Activated T-helper 1 cell treated with anti-CD3 and anti-CD28 coated beads, Interleukin-12 subunit alpha, Interleukin-12 subunit beta, Interleukin-2, Interleukin-4 antibody, amounts not matched to agents 30 ng/mL and 10 ng/mL and 1 ng/mL, durations not matched to agents 14 hours and 24 hours and 36 hours (primary cell): ENCODE measurements at regions not wholly inside any gene's neighbourhood (a gene's known extent, or its start where the extent isn't known, plus 50 kb on each side); places are given as distances from the start of the nearest gene placed in this dataset.

Source experiments
- DNase-seq: peaks from one replicate; pipeline ENCODE4 v3.0.0; 2021; ENCODE audit warnings: low spot score
- H3K27ac Mint-ChIP-seq: one replicate; pipeline ENCODE4 v1.8.0; 2021; ENCODE audit warnings: mild to moderate bottlenecking, mixed read lengths
- H3K27me3 Mint-ChIP-seq: one replicate; pipeline ENCODE4 v1.8.0; 2022; ENCODE audit warnings: mild to moderate bottlenecking, moderate library complexity, mixed read lengths; ENCODE audit not compliant: insufficient read depth
- H3K36me3 Mint-ChIP-seq: one replicate; pipeline ENCODE4 v1.8.0; 2021; ENCODE audit warnings: low read depth, mixed read lengths
- H3K4me1 Mint-ChIP-seq: one replicate; pipeline ENCODE4 v1.8.0; 2021; ENCODE audit warnings: low read depth, mixed read lengths
- H3K4me3 Mint-ChIP-seq: one replicate; pipeline ENCODE4 v1.8.0; 2021; ENCODE audit warnings: mild to moderate bottlenecking, moderate library complexity, mixed read lengths
- H3K9me3 Mint-ChIP-seq: one replicate; pipeline ENCODE4 v1.8.0; 2021; ENCODE audit warnings: mixed read lengths
- intact Hi-C: fragments of 100-400 bp; cut with micrococcal nuclease; formaldehyde crosslinking; loops from one replicate; pipeline ENCODE4 v1.15.1; 2024

DNA sequence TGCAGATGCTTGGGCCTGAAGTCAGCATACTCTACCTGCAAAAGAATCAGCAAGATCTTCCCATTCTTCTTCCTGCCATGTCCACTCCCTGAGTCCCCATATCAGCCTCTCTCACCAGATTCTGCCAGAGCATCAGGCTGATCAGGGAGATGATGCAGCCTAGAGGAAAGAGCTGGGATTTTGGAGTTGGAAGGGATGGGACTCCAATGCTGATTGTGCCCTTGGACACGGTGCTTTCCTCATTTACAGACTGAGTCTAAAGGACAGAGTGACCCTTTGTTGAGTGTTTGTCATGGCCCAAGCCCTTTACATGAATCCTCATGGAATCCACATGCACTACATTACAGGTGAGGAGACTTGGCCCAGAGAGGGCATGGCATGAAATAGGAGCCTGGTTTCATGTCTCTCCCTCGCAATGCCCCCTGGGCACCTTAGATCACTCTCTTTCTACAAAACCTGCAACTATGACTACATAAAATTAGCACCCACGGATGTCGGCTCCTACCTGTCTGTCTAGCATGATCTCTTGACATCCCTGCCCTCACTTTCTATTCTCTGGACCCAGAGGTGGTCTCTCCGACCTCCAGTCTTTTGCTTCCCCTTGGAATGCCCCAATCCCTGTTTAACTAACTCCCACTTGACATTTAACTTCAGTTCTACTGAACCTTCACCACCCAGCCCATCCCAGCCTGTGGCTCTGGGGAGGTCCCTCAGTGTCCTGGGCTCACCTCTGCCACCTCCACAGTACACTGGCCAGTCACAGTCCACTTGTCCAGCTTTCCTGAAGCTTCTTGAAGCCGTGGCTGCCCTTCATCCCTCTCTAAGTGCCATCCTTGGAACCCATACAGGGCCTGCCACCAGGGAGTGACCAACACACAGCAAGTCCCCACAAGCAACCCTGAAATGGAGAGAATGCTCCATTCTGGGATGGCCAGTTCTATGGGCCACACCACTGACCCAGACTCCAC lies 173.5 kb downstream of the ABHD5 start:
- no peak overlapping the region for H3K4me3 Mint-ChIP-seq
- H3K27ac Mint-ChIP-seq = no peak overlapping the region
- no peaks in the 10 kb centered on the region for H3K36me3 Mint-ChIP-seq
- no peak for DNase-seq
- H3K27me3 Mint-ChIP-seq = peaks cover 8% of the 10 kb centered on the region
- intact Hi-C loops = no loop called here
- no peaks in the 10 kb centered on the region for H3K9me3 Mint-ChIP-seq
- H3K4me1 Mint-ChIP-seq = no peaks in the 10 kb centered on the region

DNA sequence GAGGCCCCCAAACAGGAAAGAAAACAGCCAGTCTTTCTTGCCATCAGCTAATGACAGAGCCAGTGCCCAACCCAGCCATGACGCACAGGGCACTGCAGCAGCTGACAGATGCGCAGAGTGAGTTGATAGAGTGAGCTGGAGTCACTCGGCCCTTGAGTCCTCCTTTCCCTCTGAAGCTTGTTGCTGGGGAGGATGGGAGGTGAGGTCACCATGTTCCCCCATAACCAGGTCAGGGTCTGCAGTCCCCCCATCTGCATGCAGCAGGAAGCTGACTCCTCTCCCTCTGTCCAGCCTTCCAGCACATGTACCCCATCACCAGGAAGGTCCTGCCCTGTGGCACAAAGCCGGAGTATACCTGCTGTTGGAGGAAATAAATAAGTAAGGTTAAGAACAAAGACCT lies 174.6 kb downstream of the ABHD5 start:
- Mint-ChIP-seq H3K4me3 (no peak overlapping the region), H3K9me3 (no peaks in the 10 kb centered on the region), H3K4me1 (no peaks in the 10 kb centered on the region), H3K27ac (no peak overlapping the region), H3K27me3 (peaks cover 5% of the 10 kb centered on the region), H3K36me3 (no peaks in the 10 kb centered on the region)
- no peak for DNase-seq
- intact Hi-C loops = no loop called here

DNA sequence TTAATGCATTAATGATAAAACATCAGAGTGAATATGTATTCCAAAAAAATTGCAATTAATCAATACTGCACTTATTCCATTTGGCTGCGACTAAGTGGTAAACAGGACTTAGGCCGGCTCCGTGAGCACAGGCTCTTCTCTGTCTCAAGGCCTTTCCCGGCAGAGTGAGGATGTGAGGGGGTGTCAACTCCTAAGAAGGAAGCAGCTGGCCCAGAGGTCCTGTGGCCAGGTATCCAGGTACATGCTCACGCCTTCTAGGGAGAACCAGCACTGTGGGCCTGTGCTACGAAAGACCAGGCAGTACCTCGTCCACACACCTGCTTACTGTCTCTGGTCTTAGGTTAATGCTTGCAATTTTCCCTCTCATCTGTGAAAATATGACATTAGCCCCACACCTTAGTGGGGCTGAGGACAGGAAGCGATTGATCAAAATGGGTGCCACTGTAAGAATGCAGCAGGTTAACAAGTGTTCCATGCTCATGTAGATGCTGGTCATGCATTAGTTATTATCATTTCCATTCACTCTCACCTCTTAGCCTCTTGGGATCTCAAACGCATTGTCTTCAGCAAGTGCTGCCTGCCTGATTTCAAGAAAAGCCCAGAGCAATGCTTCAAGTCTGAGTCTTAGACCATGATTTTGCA lies 175.3 kb downstream of the ABHD5 start:
- intact Hi-C loops = no loop called here
- Mint-ChIP-seq H3K9me3 (no peaks in the 10 kb centered on the region), H3K4me1 (no peaks in the 10 kb centered on the region), H3K27me3 (peaks cover 3% of the 10 kb centered on the region), H3K4me3 (no peak overlapping the region), H3K36me3 (no peaks in the 10 kb centered on the region), H3K27ac (no peak overlapping the region)
- DNase-seq = no peak

DNA sequence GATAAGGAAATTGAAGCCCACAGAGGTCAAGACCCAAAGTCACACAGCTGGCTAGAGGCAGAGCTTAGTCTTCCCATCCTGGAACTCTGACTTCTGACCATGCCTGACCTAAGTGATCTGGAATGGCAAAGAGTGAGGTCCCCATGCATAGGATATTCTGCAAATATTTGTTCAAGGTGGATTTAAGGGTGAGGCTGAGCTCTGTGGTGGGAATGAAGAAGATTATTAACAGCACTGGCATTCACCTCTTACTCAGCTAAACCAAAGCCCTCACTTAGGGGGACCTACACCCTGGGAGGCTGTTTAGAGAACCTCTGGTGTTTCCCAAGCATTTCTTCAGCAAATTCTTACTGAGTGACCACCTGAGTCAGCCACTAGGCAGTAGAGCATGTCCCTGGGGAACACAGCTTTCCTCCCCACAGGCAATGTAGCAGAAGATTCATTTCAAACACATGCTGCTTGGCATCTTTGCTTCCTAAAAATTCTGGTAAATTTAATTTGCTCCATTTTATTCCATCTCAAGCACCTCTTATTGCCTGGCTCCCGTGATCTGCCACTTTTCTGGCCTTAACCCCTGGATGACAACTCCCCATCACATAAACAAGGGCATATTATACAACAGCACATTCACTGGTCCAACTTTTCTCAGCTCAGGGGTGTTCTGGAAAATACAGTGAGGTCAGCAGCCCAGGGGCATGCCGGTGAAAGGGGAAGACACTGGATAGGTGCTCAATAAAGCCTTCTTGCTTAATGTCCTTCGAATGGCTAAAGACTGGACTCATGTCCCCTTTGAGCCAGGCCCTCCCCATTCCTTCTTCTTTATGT lies 176.0 kb downstream of the ABHD5 start:
- intact Hi-C loops = no loop called here
- H3K9me3 Mint-ChIP-seq = no peaks in the 10 kb centered on the region
- peaks cover 3% of the 10 kb centered on the region for H3K27me3 Mint-ChIP-seq
- H3K4me1 Mint-ChIP-seq = no peaks in the 10 kb centered on the region
- no peaks in the 10 kb centered on the region for H3K36me3 Mint-ChIP-seq
- no peak for DNase-seq
- H3K27ac Mint-ChIP-seq = no peak overlapping the region
- H3K4me3 Mint-ChIP-seq = no peak overlapping the region

DNA sequence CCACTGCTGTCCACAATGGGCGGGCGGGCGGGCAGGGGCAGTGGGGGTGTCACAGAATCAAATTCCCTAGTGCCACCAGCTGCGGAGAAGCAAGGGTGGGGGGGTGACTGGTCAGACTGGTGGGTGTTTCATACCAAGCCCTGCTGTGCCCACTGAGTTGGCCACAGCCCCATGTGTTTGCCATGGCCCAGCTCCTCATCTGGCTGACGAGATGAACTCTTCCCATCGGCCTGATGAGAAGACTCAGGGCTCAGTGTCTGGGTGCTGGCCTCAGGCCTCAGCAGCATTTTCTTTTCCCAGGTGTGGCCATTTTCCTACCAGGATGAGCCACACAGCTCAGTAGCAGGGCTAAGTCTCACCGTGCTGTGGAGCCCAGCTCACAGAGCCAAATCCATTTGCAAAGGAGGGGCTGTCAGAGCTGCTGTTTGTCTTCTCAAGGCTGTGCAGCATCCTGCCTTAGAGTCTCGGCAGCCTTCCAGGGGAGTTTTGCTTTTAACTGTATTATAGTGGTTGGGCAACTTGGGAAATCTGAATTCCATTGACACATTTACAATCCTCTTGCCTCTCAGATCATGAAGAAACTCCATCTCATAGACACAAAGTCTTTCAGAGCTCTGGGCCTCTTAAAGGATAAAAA lies 176.8 kb downstream of the ABHD5 start:
- H3K36me3 Mint-ChIP-seq = no peaks in the 10 kb centered on the region
- H3K27ac Mint-ChIP-seq = no peak overlapping the region
- H3K9me3 Mint-ChIP-seq = no peaks in the 10 kb centered on the region
- no peak for DNase-seq
- intact Hi-C loops = no loop called here
- no peaks in the 10 kb centered on the region for H3K4me1 Mint-ChIP-seq
- H3K4me3 Mint-ChIP-seq = no peak overlapping the region
- peaks cover 7% of the 10 kb centered on the region for H3K27me3 Mint-ChIP-seq

DNA sequence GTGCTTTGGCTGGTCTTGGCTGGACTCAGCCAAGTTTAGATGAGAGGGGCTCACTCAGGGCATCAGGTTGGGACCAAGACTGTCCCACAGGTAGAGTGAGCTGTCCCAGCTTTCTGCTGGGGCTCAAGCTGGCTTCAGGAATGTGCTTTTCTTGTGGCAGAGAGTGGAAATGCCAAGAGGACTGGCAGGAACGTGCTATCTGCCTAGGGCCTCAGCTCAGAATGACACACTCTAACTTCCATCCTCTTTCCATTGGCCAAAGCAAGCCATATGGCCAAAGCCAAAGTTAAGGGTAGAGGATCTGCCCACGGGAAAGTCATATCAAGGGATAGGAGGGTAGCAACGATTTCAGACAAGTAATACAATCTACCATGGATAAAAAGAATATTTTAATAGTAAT lies 178.8 kb downstream of the ABHD5 start:
- intact Hi-C loops = no loop called here
- H3K9me3 Mint-ChIP-seq = no peaks in the 10 kb centered on the region
- H3K36me3 Mint-ChIP-seq = no peaks in the 10 kb centered on the region
- no peak for DNase-seq
- H3K4me3 Mint-ChIP-seq = no peak overlapping the region
- no peak overlapping the region for H3K27ac Mint-ChIP-seq
- peaks cover 10% of the 10 kb centered on the region for H3K27me3 Mint-ChIP-seq
- no peaks in the 10 kb centered on the region for H3K4me1 Mint-ChIP-seq

DNA sequence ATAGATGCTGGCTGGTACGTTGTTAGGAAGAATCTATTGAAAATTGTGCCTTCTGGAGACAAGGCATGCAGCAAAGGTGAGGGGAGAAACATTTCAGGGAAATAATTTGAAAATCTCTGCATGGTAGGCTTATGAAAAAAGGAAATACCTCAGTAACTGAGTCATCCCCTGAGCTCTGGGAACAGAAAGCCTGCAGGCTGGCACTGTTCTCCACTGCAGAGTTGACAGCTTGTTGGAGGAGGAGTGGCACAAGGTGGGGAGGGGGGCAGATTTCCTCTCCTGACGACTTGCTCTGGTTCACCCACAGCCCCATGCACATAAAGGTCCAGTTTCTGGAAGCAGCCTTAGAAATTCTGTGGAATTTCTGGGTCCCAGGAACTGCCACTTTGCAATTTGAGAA lies 179.4 kb downstream of the ABHD5 start:
- H3K4me1 Mint-ChIP-seq = no peaks in the 10 kb centered on the region
- no peak overlapping the region for H3K4me3 Mint-ChIP-seq
- intact Hi-C loops = no loop called here
- H3K27me3 Mint-ChIP-seq = peaks cover 10% of the 10 kb centered on the region
- no peak for DNase-seq
- no peaks in the 10 kb centered on the region for H3K9me3 Mint-ChIP-seq
- H3K36me3 Mint-ChIP-seq = no peaks in the 10 kb centered on the region
- no peak overlapping the region for H3K27ac Mint-ChIP-seq

DNA sequence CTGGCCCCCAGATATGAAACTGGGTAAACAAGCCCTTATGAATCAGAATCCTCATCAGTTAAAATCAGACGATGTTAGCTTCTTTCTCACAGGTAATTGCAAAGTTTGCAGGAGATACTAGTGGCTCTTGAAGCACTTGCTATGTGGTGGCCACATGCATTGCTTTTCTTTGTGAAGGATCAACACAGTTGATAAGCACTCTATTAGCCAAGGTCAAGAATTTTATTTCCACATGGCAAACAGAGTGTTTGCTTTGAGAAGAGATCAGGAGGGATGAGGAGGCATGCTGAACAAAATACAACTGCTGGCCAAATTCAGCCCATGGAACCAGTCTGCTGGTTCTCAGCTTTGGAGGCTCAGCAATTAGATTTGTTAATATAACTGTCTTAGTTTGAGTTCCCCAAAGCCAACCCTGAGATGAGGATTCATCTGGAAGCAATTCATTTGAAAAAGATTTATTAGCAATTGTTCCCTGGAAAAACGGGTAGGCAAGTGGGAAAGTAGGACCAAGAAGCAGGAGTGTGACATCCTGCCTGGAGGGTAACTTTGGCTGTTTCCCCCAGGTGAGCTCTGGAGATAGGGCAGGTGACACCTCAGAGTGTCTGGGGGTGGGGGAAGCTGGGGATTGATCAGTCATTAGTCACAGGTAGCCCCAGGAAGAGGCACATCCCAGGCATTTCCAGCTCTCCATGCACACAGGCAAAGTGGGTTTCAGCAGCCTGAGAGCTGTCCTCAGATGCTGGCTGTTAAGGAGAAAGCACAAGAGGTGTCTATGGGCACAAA lies 180.3 kb downstream of the ABHD5 start:
- no peaks in the 10 kb centered on the region for H3K4me1 Mint-ChIP-seq
- no peaks in the 10 kb centered on the region for H3K36me3 Mint-ChIP-seq
- DNase-seq = no peak
- H3K9me3 Mint-ChIP-seq = no peaks in the 10 kb centered on the region
- intact Hi-C loops = no loop called here
- H3K4me3 Mint-ChIP-seq = no peak overlapping the region
- peaks cover 14% of the 10 kb centered on the region for H3K27me3 Mint-ChIP-seq
- no peak overlapping the region for H3K27ac Mint-ChIP-seq

DNA sequence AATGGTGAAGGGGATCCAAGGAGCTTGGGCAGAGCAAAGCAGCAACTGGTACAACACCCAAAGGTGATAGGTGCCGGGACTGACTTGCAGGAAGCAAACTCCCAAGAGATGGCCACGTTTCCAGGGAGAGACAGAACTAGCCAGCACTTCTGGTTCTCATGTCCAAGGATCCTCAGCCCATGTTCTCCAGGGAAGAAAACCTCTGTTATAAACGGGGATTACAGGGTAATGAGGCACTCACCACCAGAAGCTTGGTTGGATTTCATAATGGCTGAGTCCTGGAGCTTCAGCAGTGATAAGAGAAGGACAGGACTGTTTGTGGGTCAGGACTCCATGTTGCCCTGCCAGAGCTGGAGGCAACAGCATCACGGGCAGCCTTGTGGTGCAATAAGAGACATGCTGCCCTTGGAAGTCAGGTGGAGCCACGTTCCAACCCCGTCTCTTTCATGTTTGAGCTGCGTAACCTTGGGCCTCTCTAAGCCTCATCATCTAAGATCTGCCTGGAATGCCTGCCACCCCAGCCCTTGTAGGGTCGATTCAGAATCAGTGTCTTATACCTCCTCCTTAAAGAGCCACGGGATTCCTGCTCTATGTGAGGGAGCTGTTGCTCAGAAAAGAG lies 181.0 kb downstream of the ABHD5 start:
- no peak for DNase-seq
- no peaks in the 10 kb centered on the region for H3K36me3 Mint-ChIP-seq
- intact Hi-C loops = no loop called here
- no peak overlapping the region for H3K4me3 Mint-ChIP-seq
- no peak overlapping the region for H3K27ac Mint-ChIP-seq
- H3K4me1 Mint-ChIP-seq = no peaks in the 10 kb centered on the region
- H3K9me3 Mint-ChIP-seq = no peaks in the 10 kb centered on the region
- H3K27me3 Mint-ChIP-seq = peaks cover 14% of the 10 kb centered on the region

DNA sequence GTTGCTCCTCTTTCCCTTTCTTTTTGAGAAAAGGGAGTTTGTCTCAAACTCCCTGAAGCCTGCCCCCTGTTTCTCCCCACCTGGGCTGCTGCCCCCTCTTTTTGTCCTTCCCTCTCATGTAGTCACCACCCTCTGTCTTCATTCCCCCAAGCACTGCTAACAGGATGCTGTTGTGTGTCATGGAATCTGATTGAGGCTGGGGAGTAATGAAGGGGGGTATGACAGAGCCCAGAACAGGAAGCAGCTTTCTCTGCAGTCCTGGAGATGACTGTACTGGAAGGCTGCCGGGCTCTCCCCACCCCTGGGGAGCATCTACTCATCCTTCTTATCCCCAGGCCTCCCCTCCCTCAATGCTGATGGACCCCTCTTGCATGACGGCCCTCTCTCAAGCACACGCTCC lies 181.6 kb downstream of the ABHD5 start:
- Mint-ChIP-seq H3K9me3 (no peaks in the 10 kb centered on the region), H3K4me3 (no peak overlapping the region), H3K4me1 (no peaks in the 10 kb centered on the region), H3K27ac (no peak overlapping the region), H3K27me3 (peaks cover 17% of the 10 kb centered on the region), H3K36me3 (no peaks in the 10 kb centered on the region)
- intact Hi-C loops = no loop called here
- DNase-seq = no peak

DNA sequence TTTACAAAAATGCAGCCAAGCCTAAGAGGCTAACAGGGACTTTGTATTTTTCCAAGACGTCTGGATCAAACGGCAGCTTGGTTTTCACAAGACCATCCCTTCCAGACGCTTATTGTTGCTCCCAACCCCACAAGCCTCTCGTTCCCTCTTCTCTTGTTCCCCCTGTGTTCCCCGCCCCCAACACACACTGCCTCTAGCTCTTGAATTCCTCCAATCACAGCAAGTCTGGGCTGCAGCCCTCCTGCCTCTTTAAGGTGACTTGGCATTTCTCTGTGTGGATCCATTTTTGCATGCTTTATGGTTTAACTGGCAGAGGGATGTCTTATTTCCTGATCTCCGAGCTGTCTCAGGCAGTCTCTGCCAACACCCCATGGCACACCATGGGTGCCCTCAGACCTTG lies 182.2 kb downstream of the ABHD5 start:
- no peaks in the 10 kb centered on the region for H3K36me3 Mint-ChIP-seq
- no peaks in the 10 kb centered on the region for H3K4me1 Mint-ChIP-seq
- no peak overlapping the region for H3K27ac Mint-ChIP-seq
- H3K4me3 Mint-ChIP-seq = no peak overlapping the region
- no peak for DNase-seq
- intact Hi-C loops = no loop called here
- H3K27me3 Mint-ChIP-seq = peaks cover 19% of the 10 kb centered on the region
- no peaks in the 10 kb centered on the region for H3K9me3 Mint-ChIP-seq

DNA sequence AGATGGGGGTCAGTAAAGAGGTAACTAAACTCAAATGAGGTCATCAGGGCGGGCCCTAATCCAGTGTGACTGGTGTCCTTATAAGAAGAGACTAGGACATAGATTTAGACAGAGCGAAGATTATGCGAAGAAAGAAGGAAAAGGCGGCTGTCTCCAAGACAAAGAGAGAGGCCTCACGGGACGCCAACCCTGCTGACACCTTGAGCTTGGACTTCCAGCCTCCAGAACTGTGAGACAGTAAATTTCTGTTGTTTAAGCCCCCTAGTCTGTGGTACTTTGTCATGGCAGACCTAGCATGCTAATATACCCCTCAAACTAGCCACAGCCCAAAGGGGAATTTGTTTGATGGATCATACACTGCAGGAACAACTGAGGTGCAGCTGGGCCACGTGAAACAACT lies 183.0 kb downstream of the ABHD5 start:
- Mint-ChIP-seq H3K9me3 (no peaks in the 10 kb centered on the region), H3K4me1 (no peaks in the 10 kb centered on the region), H3K27me3 (peaks cover 16% of the 10 kb centered on the region), H3K36me3 (no peaks in the 10 kb centered on the region), H3K4me3 (no peak overlapping the region), H3K27ac (no peak overlapping the region)
- intact Hi-C loops = no loop called here
- DNase-seq = no peak
